Heart right ventricle (tissue), 16 donors: ENCODE measurements at regions not wholly inside any gene's neighbourhood (a gene's known extent, or its start where the extent isn't known, plus 50 kb on each side); places are given as distances from the start of the nearest gene placed in this dataset.

ENCODE experiments used
- ATAC-seq, 8 donors: fragments of 200-7000 bp; cut with Tn5 transposase; one replicate each; pipeline ENCODE4 v1.9.1; 2020; ENCODE audit warnings: mild to moderate bottlenecking in 8 of 8, moderate library complexity in 8 of 8, moderate number of reproducible peaks in 1 of 8
- DNase-seq, 2 donors: peaks; one replicate each; pipeline ENCODE4 v3.0.0-alpha.2; 2020
- H3K27ac ChIP-seq, 10 donors: fragments of 200-600 bp; sonication (generic) in 2 of 10; one replicate each; pipeline versions ENCODE4 v1.5.0 to v1.8.0; 2020 to 2022; ENCODE audit warnings: mild to moderate bottlenecking in 3 of 10
- H3K27me3 ChIP-seq, 7 donors: fragments of 200-600 bp; one replicate each; pipeline ENCODE4 v1.8.0; 2021 to 2022; ENCODE audit warnings: mild to moderate bottlenecking in 2 of 7
- H3K36me3 ChIP-seq, 9 donors: fragments of 200-600 bp; sonication (generic) in 1 of 9; one replicate each; pipeline versions ENCODE4 v1.5.0 to v1.8.0; 2020 to 2022; ENCODE audit warnings: mild to moderate bottlenecking in 2 of 9
- H3K4me1 ChIP-seq, 9 donors: fragments of 200-600 bp; sonication (generic) in 1 of 9; one replicate each; pipeline versions ENCODE4 v1.5.0 to v1.8.0; 2020 to 2022; ENCODE audit warnings: mild to moderate bottlenecking in 4 of 9
- H3K4me3 ChIP-seq, 10 donors: fragments of 200-600 bp; sonication (generic) in 2 of 10; one replicate each; pipeline versions ENCODE4 v1.5.0 to v1.8.0; 2020 to 2022; ENCODE audit warnings: mild to moderate bottlenecking in 7 of 10, moderate library complexity in 2 of 10
- H3K9me3 ChIP-seq, 11 donors: fragments of 200-600 bp in 10 of 11; sonication (generic) in 2 of 11; one replicate each; pipeline versions ENCODE4 v1.5.0 to v1.8.0; 2013 to 2022; ENCODE audit warnings: mild to moderate bottlenecking in 2 of 11, control low read depth in 1 of 11, moderate library complexity in 1 of 11
- CTCF ChIP-seq, 9 donors: fragments of 200-600 bp; sonication (generic) in 2 of 9; IDR thresholded peaks; one replicate each; pipeline versions ENCODE4 v1.5.0 to v1.8.0; 2021 to 2022; ENCODE audit warnings: antibody characterized with exemption in 9 of 9, mild to moderate bottlenecking in 5 of 9, moderate library complexity in 1 of 9
- WGBS, 2 donors: extraction: QIAGEN DNeasy Blood & Tissue Kit; methylation state at CpG; one replicate each; pipeline ENCODE4 v1.1.7; 2013; ENCODE audit warnings: inconsistent platforms in 1 of 2; 5-methylcytosine and 5-hydroxymethylcytosine counted together
- intact Hi-C, 10 donors: fragments of 100-400 bp; cut with DNase I; formaldehyde crosslinking; loops; one replicate each; pipeline versions ENCODE4 v1.11.1 to v1.14.2; 2022
- donor health status: Arrhythmogenic right ventricular cardiomyopathy.
- donor health status: ischemic (EF 13 %, LVEDD 7.1; RV severe dilation, severe dysfunction).
- donor health status: healthy with polysubstance abuse.
- donor health status: DM: no; HTN: yes; CAD: no.
- donor health status: DM: no; HTN: no; CAD: no.
- donor health status: ischemic (EF 25% LVEDD 6.9; RV normal size, moderate dysfunction).
- donor health status: ischemic (EF 25% LVEDD 5.7; RV mildly dilated, moderate dysfunction).
- donor health status: healthy.
- donor health status: DM: yes; HTN: yes; CAD: no.
- donor health status: Ischemic cardiomyopathy.
- donor health status: ischemic (EF 35%, LVEDD 5.7; RV mildly dilated, moderate dysfunction).
- donor health status: nonischemic (EF 11% LVEDD 7.7; RV severe dilation, severe dysfunction).
- donor health status: DM: yes; HTN: yes; CAD: no.
- donor health status: PGD.
- donor health status: ischemic (EF 29% LVEDD 5.4; RV normal size, mild dysfunction).
- donor health status: nonischemic (EF 23%, LVEDD 6.1; RV moderate dilation, normal function).

- no peaks in the 10 kb centered on the region for H3K4me1 ChIP-seq
- H3K9me3 ChIP-seq = no peaks in the 10 kb centered on the region
- TF ChIP-seq CTCF (IDR thresholded peaks at IDR 0.05) = no peak
- DNase-seq = no peak
- H3K27me3 ChIP-seq = no peaks in the 10 kb centered on the region
- intact Hi-C loops = no loop called here
- ATAC-seq = no peak
- H3K4me3 ChIP-seq = no peak overlapping the region
- no peaks in the 10 kb centered on the region for H3K36me3 ChIP-seq
- WGBS, 2 donors = 95% methylated on average over 8 of the region's 8 CpGs
- no peak overlapping the region for H3K27ac ChIP-seq
Measured at GRCh38 chr2:8361930-8362329, 319.9 kb upstream of the ID2 start.

DNA sequence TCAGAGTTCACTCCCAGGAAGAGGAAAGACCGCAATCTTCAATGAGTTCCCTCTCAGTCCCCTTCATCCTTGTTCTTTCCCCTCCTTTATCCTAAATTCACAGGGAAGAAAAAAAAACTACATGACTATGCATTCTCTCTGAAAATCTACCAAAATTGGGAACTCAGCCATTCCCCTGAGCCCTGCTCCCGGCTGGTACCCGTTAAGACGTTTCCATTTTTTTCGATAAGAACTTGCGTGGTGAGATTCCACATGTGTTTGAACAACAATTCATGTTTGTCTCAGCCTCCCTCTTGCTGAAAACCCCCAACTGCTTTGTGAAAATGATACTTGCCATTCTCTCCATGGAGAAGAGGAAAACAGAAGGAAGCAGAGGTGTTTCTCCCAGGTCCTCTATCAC lies 318.7 kb upstream of the ID2 start:
- Histone ChIP-seq H3K9me3 (no peaks in the 10 kb centered on the region), H3K4me1 (no peaks in the 10 kb centered on the region), H3K27me3 (no peaks in the 10 kb centered on the region), H3K4me3 (no peak overlapping the region), H3K36me3 (no peaks in the 10 kb centered on the region), H3K27ac (no peak overlapping the region)
- WGBS, 2 donors = 75% methylated on average over 6 of the region's 6 CpGs
- intact Hi-C loops = no loop called here
- TF ChIP-seq CTCF (IDR thresholded peaks at IDR 0.05) = no peak
- no peak for DNase-seq
- ATAC-seq = no peak

DNA sequence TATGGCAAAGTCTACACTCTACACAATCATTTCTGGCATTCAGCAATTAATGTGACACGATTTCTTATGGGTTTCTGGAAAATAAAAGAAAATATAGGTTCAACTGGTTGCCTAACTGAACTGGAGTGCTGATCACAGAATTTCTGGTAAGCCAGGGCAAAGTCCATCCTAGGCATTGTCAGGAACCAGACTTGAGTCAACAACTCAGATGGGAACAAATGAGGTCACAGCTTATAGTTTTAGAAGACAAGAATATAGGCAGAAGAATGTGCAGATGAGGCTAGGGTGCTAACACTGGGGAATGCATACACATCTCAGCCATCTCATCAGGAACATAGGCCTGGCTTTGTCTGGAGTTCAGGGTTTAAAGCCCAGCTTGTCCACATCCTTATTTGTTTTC lies 317.2 kb upstream of the ID2 start:
- 98 to 100% methylated on average over 1 of the region's 1 CpG for WGBS, 2 donors
- Histone ChIP-seq H3K4me3 (no peak overlapping the region), H3K9me3 (no peaks in the 10 kb centered on the region), H3K36me3 (no peaks in the 10 kb centered on the region), H3K27ac (no peak overlapping the region), H3K27me3 (no peaks in the 10 kb centered on the region), H3K4me1 (no peaks in the 10 kb centered on the region)
- DNase-seq = no peak
- ATAC-seq = no peak
- no peak for TF ChIP-seq CTCF (IDR thresholded peaks at IDR 0.05)
- intact Hi-C loops = no loop called here

- WGBS, 2 donors = 98% methylated on average over 16 of the region's 16 CpGs
- Histone ChIP-seq H3K36me3 (no peaks in the 10 kb centered on the region), H3K9me3 (no peaks in the 10 kb centered on the region), H3K27ac (no peak overlapping the region), H3K27me3 (no peaks in the 10 kb centered on the region), H3K4me3 (no peak overlapping the region), H3K4me1 (no peaks in the 10 kb centered on the region)
- DNase-seq (no peak), ATAC-seq (no peak)
- TF ChIP-seq CTCF (IDR thresholded peaks at IDR 0.05) = no peak
- intact Hi-C loops = no loop called here
Measured at GRCh38 chr2:8365331-8365910, 316.4 kb upstream of the ID2 start.
